Neural cell (in vitro differentiated cells): ENCODE measurements at regions not wholly inside any gene's neighbourhood (a gene's known extent, or its start where the extent isn't known, plus 50 kb on each side); places are given as distances from the start of the nearest gene placed in this dataset.

Source experiments
- CTCF ChIP-seq: fragments of 450-650 bp; IDR thresholded peaks from 2 replicates; pipeline ENCODE4 v1.5.1; 2014; ENCODE audit warnings: antibody characterized with exemption, mild to moderate bottlenecking, moderate library complexity; ENCODE audit not compliant: poor library complexity, severe bottlenecking
- EZH2 ChIP-seq: fragments of 200-600, 300-800 bp; shearing (Covaris generic), sonication (generic); IDR thresholded peaks from 2 replicates; pipeline ENCODE4 v1.6.1; 2014; ENCODE audit warnings: antibody characterized with exemption, low read length, borderline replicate concordance, mild to moderate bottlenecking; ENCODE audit not compliant: insufficient read depth, poor library complexity, severe bottlenecking
- RAD21 ChIP-seq: fragments of 450-650 bp; conservative IDR thresholded peaks from 2 replicates; pipeline ENCODE4 v1.6.1; 2014; ENCODE audit warnings: antibody characterized with exemption, mild to moderate bottlenecking, moderate library complexity
- TF ChIP-seq, protein P1 (sequence below): IDR thresholded peaks from 2 replicates; pipeline ENCODE4 v1.6.1; 2012; ENCODE audit warnings: borderline replicate concordance

- TF ChIP-seq CTCF, result no peak
- no peak for TF ChIP-seq RAD21
- TF ChIP-seq, protein P1, sequence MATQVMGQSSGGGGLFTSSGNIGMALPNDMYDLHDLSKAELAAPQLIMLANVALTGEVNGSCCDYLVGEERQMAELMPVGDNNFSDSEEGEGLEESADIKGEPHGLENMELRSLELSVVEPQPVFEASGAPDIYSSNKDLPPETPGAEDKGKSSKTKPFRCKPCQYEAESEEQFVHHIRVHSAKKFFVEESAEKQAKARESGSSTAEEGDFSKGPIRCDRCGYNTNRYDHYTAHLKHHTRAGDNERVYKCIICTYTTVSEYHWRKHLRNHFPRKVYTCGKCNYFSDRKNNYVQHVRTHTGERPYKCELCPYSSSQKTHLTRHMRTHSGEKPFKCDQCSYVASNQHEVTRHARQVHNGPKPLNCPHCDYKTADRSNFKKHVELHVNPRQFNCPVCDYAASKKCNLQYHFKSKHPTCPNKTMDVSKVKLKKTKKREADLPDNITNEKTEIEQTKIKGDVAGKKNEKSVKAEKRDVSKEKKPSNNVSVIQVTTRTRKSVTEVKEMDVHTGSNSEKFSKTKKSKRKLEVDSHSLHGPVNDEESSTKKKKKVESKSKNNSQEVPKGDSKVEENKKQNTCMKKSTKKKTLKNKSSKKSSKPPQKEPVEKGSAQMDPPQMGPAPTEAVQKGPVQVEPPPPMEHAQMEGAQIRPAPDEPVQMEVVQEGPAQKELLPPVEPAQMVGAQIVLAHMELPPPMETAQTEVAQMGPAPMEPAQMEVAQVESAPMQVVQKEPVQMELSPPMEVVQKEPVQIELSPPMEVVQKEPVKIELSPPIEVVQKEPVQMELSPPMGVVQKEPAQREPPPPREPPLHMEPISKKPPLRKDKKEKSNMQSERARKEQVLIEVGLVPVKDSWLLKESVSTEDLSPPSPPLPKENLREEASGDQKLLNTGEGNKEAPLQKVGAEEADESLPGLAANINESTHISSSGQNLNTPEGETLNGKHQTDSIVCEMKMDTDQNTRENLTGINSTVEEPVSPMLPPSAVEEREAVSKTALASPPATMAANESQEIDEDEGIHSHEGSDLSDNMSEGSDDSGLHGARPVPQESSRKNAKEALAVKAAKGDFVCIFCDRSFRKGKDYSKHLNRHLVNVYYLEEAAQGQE, result no peak
- no peak for TF ChIP-seq EZH2
These were observed 134.7 kb upstream of the SLIT3 start for GRCh38 chr5:169435506-169436229.
